ENCODE measurements at regions not wholly inside any gene's neighbourhood (a gene's known extent, or its start where the extent isn't known, plus 50 kb on each side); places are given as distances from the start of the nearest gene placed in this dataset.

GRCh38 chr11:128226106-128226716 lies 361.1 kb downstream of the ETS1 start:
- no peak for DNase-seq (ENCODE audit: low spot score)

GRCh38 chr11:128222245-128222884 lies 365.0 kb downstream of the ETS1 start:
- no peak for DNase-seq (ENCODE audit: low spot score)

- DNase-seq (ENCODE audit: low spot score): no peak
Measured at GRCh38 chr11:128219731-128220120, 367.6 kb downstream of the ETS1 start.

- no peak for DNase-seq (ENCODE audit: low spot score)
Measured at GRCh38 chr11:128216198-128216597, 371.2 kb downstream of the ETS1 start.

GRCh38 chr11:128215238-128215882 lies 372.0 kb downstream of the ETS1 start:
- DNase-seq (ENCODE audit: low spot score): no peak

GRCh38 chr11:128214263-128214662 lies 373.1 kb downstream of the ETS1 start:
- no peak for DNase-seq (ENCODE audit: low spot score)

- no peak for DNase-seq (ENCODE audit: low spot score)
Measured at GRCh38 chr11:128213461-128213860, 373.9 kb downstream of the ETS1 start.

- no peak for DNase-seq (ENCODE audit: low spot score)
Measured at GRCh38 chr11:128212324-128212723, 375.0 kb downstream of the ETS1 start.

GRCh38 chr11:128210148-128210940 lies 377.0 kb downstream of the ETS1 start:
- peak; percentile 69 for DNase-seq (ENCODE audit: low spot score)

- DNase-seq (ENCODE audit: low spot score): no peak
Measured at GRCh38 chr11:128209138-128209435, 378.3 kb downstream of the ETS1 start.

- DNase-seq (ENCODE audit: low spot score): no peak
Measured at GRCh38 chr11:128208329-128209137, 378.8 kb downstream of the ETS1 start.

- no peak for DNase-seq (ENCODE audit: low spot score)
Measured at GRCh38 chr11:128207861-128208321, 379.5 kb downstream of the ETS1 start.

- no peak for DNase-seq (ENCODE audit: low spot score)
Measured at GRCh38 chr11:128206461-128206860, 380.9 kb downstream of the ETS1 start.

GRCh38 chr11:128205796-128206195 lies 381.6 kb downstream of the ETS1 start:
- DNase-seq (ENCODE audit: low spot score): no peak

GRCh38 chr11:128204898-128205297 lies 382.5 kb downstream of the ETS1 start:
- no peak for DNase-seq (ENCODE audit: low spot score)

GRCh38 chr11:128201801-128202200 lies 385.6 kb downstream of the ETS1 start:
- no peak for DNase-seq (ENCODE audit: low spot score)

GRCh38 chr11:128201009-128201408 lies 386.3 kb downstream of the ETS1 start:
- no peak for DNase-seq (ENCODE audit: low spot score)

- DNase-seq (ENCODE audit: low spot score): no peak
Measured at GRCh38 chr11:128200467-128200866, 386.9 kb downstream of the ETS1 start.

- no peak for DNase-seq (ENCODE audit: low spot score)
Measured at GRCh38 chr11:128198216-128198772, 389.1 kb downstream of the ETS1 start.

GRCh38 chr11:128196235-128196634 lies 391.1 kb downstream of the ETS1 start:
- DNase-seq (ENCODE audit: low spot score): no peak

- DNase-seq (ENCODE audit: low spot score): no peak
Measured at GRCh38 chr11:128195756-128196155, 391.6 kb downstream of the ETS1 start.
